ENCODE measurements at regions not wholly inside any gene's neighbourhood (a gene's known extent, or its start where the extent isn't known, plus 50 kb on each side); places are given as distances from the start of the nearest gene placed in this dataset.

DNA sequence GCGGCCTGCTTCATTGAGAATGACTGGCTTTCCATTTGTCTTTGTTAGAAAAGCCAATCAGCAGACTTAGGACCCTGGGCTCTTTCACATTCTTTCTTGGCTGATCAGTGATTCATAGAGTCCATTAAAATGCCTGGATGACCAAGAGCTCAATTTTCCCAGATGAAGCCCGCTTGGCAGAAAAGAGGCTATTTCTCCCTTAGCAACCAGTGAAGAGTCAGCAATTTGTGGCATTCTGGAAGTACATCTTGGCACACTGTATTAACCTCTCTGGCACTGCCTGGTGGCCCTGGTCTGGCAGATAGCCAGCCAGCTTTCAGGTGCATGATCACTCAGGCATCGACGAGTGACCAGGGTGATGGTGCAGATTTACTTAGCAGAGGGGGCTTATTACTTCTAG is 145.7 kb upstream of the PLAAT1 start:
- H2AK5ac ChIP-seq (ENCODE audit: low read length): no peak overlapping the region
- no peak overlapping the region for H2BK120ac ChIP-seq (ENCODE audit: insufficient read depth, low read length, poor library complexity)
- H3K4me2 ChIP-seq (ENCODE audit: low read length): no peak overlapping the region
- no peaks in the 10 kb centered on the region for H3K79me1 ChIP-seq (ENCODE audit: low read length)
- no peak overlapping the region for H3K27ac ChIP-seq (ENCODE audit: low read depth, low read length)
- H3K4ac ChIP-seq (ENCODE audit: low read depth, low read length): no peak overlapping the region
- no peak overlapping the region for H2BK5ac ChIP-seq (ENCODE audit: low read depth, low read length, poor library complexity)
- no peaks in the 10 kb centered on the region for H3K27me3 ChIP-seq (ENCODE audit: insufficient read depth, low read length)
- no peak overlapping the region for H2AFZ ChIP-seq (ENCODE audit: insufficient read depth, low read length, poor library complexity)
- no peak overlapping the region for H2BK12ac ChIP-seq (ENCODE audit: low read length)
- H4K91ac ChIP-seq (ENCODE audit: low read depth, low read length): no peak overlapping the region
- peaks cover 10 to 11% of the 10 kb centered on the region in 2 experiments for H3K4me1 ChIP-seq (ENCODE audit: control insufficient read depth in 1 of 2, insufficient read depth in 2 of 2, low read length in 2 of 2)
- no peaks in the 10 kb centered on the region for H3K79me2 ChIP-seq (ENCODE audit: control insufficient read depth, insufficient read depth, low read length, poor library complexity)
- H3K23ac ChIP-seq (ENCODE audit: low read length): no peak overlapping the region
- H3K9ac ChIP-seq (ENCODE audit: low read length): no peak overlapping the region
- H3K18ac ChIP-seq (ENCODE audit: low read length): no peak overlapping the region
- H4K12ac ChIP-seq (ENCODE audit: low read depth, low read length): no peak overlapping the region
- H3K36me3 ChIP-seq (ENCODE audit: control insufficient read depth in 1 of 2, insufficient read depth in 2 of 2, low read length in 2 of 2): no peaks in the 10 kb centered on the region
- no peak overlapping the region for H3K14ac ChIP-seq (ENCODE audit: low read length)
- WGBS (ENCODE audit: extremely low coverage, insufficient coverage, insufficient read length): no CpG with 5 or more reads among the region's 4 CpGs
- H4K8ac ChIP-seq (ENCODE audit: low read depth, low read length): no peak overlapping the region
- no peak for DNase-seq
- H3K9me3 ChIP-seq (ENCODE audit: insufficient read depth, low read depth, low read length): no peaks in the 10 kb centered on the region
- H3K4me3 ChIP-seq (ENCODE audit: low read depth, low read length): no peak overlapping the region

DNA sequence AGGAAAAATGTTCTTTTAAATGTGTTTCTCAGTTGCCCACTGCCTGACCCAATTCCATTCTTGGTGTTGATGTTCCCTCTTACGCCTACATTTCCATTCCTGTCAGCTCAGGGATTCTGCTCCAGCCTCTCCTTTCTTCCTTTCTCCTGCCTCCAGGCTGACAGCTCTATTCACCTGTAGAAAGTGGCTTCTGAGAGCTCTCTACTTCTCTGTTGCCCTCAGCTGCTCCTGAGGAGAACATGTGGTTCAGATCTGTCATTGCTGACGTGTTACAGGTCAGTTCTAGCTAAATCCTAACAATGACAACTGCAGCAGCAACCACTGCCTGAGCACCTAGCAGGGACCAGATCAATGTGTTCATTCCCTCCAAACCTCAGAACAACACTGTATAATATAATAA is 144.9 kb upstream of the PLAAT1 start:
- DNase-seq: no peak
- H2BK120ac ChIP-seq (ENCODE audit: insufficient read depth, low read length, poor library complexity): no peak overlapping the region
- H2AFZ ChIP-seq (ENCODE audit: insufficient read depth, low read length, poor library complexity): no peak overlapping the region
- no peak overlapping the region for H3K18ac ChIP-seq (ENCODE audit: low read length)
- no peak overlapping the region for H3K27ac ChIP-seq (ENCODE audit: low read depth, low read length)
- H2BK12ac ChIP-seq (ENCODE audit: low read length): no peak overlapping the region
- no peaks in the 10 kb centered on the region for H3K36me3 ChIP-seq (ENCODE audit: control insufficient read depth in 1 of 2, insufficient read depth in 2 of 2, low read length in 2 of 2)
- no peak overlapping the region for H4K12ac ChIP-seq (ENCODE audit: low read depth, low read length)
- H3K23ac ChIP-seq (ENCODE audit: low read length): no peak overlapping the region
- H4K91ac ChIP-seq (ENCODE audit: low read depth, low read length): no peak overlapping the region
- no peaks in the 10 kb centered on the region for H3K27me3 ChIP-seq (ENCODE audit: insufficient read depth, low read length)
- H3K9me3 ChIP-seq (ENCODE audit: insufficient read depth, low read depth, low read length): peaks cover under 1% of the 10 kb centered on the region
- no peak overlapping the region for H4K8ac ChIP-seq (ENCODE audit: low read depth, low read length)
- H2BK5ac ChIP-seq (ENCODE audit: low read depth, low read length, poor library complexity): no peak overlapping the region
- WGBS (ENCODE audit: extremely low coverage, insufficient coverage, insufficient read length): no CpG with 5 or more reads among the region's 2 CpGs
- H3K79me2 ChIP-seq (ENCODE audit: control insufficient read depth, insufficient read depth, low read length, poor library complexity): no peaks in the 10 kb centered on the region
- H3K4me3 ChIP-seq (ENCODE audit: low read depth, low read length): no peak overlapping the region
- H2AK5ac ChIP-seq (ENCODE audit: low read length): no peak overlapping the region
- H3K4me2 ChIP-seq (ENCODE audit: low read length): no peak overlapping the region
- H3K9ac ChIP-seq (ENCODE audit: low read length): no peak overlapping the region
- H3K79me1 ChIP-seq (ENCODE audit: low read length): no peaks in the 10 kb centered on the region
- no peak overlapping the region for H3K4ac ChIP-seq (ENCODE audit: low read depth, low read length)
- H3K4me1 ChIP-seq (ENCODE audit: control insufficient read depth in 1 of 2, insufficient read depth in 2 of 2, low read length in 2 of 2): peaks cover 10 to 11% of the 10 kb centered on the region in 2 experiments
- no peak overlapping the region for H3K14ac ChIP-seq (ENCODE audit: low read length)

DNA sequence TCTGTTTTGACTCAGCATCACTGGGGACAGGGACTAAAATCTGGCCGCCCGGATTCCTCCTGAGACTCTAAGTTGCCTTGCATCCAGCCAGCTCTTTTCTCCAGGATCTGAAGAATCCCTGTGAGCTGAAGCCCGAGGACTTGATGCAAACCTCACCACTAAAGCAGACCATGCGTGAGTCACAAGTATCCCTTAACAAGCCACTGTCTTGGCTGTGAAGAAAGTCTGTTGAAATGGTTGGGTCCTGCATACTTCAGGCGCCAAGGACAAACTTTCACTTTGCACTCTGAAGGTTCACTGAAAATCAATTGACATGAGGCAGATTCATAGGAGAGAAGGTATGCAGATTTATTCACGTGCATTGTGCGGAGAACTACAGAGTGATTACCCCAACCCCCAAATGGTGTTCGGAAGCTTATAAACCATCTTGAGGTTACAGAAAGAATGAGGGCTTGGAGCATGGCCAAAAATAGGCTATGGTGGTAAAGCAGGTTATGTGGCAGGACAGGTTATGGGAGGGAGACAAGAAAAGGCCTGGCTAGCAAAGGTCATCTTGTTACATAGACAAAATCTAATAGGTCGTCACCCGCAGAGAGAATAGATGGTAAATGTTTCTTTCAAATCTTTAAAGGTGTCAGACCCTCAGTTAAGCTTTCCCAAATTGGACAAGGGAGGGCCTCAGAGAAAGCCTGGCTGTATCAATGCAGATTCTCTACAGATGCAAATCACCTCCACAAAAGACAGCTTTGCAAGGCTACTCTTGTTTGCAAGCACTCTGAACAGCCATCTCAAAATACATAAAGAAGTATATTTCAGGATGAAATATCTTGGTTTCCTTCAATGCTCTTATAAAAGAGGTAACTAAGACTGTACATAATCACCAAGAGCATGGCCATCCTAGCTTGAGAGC is 126.3 kb upstream of the PLAAT1 start:
- Histone ChIP-seq H3K4me3 (ENCODE audit: low read depth, low read length) (no peak overlapping the region), H4K12ac (ENCODE audit: low read depth, low read length) (no peak overlapping the region), H4K91ac (ENCODE audit: low read depth, low read length) (no peak overlapping the region), H3K9me3 (ENCODE audit: insufficient read depth, low read depth, low read length) (no peaks in the 10 kb centered on the region), H3K23ac (ENCODE audit: low read length) (no peak overlapping the region), H2BK120ac (ENCODE audit: insufficient read depth, low read length, poor library complexity) (no peak overlapping the region), H3K27ac (ENCODE audit: low read depth, low read length) (no peak overlapping the region), H3K18ac (ENCODE audit: low read length) (no peak overlapping the region), H2BK12ac (ENCODE audit: low read length) (no peak overlapping the region), H2AFZ (ENCODE audit: insufficient read depth, low read length, poor library complexity) (no peak overlapping the region), H3K14ac (ENCODE audit: low read length) (no peak overlapping the region), H3K79me1 (ENCODE audit: low read length) (no peaks in the 10 kb centered on the region), H3K4me2 (ENCODE audit: low read length) (no peak overlapping the region), H3K27me3 (ENCODE audit: insufficient read depth, low read length) (no peaks in the 10 kb centered on the region), H3K4ac (ENCODE audit: low read depth, low read length) (no peak overlapping the region), H2BK5ac (ENCODE audit: low read depth, low read length, poor library complexity) (no peak overlapping the region), H3K36me3 (ENCODE audit: control insufficient read depth in 1 of 2, insufficient read depth in 2 of 2, low read length in 2 of 2) (no peaks in the 10 kb centered on the region), H3K9ac (ENCODE audit: low read length) (no peak overlapping the region), H3K4me1 (ENCODE audit: control insufficient read depth in 1 of 2, insufficient read depth in 2 of 2, low read length in 2 of 2) (no peaks in the 10 kb centered on the region), H3K79me2 (ENCODE audit: control insufficient read depth, insufficient read depth, low read length, poor library complexity) (no peaks in the 10 kb centered on the region), H2AK5ac (ENCODE audit: low read length) (no peak overlapping the region), H4K8ac (ENCODE audit: low read depth, low read length) (no peak overlapping the region)
- peak in 1 of 2 donors; percentile 8 for DNase-seq
- no CpG with 5 or more reads among the region's 10 CpGs for WGBS (ENCODE audit: extremely low coverage, insufficient coverage, insufficient read length)

DNA sequence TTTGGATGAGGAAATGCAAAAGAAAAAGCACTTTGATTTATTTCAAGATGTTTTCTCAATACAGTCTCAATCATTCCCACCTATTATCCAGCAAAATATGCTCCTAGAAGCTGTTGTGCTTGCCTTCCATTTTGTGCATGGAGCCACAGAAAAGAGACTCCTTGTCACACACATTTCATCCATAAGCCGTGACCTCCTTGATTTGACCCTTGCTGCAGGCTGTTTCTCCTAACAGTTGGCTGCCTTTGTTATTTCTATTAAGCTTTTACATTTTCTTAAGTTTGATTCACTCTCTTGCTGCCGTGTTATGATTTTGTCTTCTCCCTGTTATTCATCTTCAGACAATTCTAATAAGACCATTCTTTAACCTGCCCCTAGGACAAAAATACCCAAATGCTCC is 124.2 kb upstream of the PLAAT1 start:
- H3K9me3 ChIP-seq (ENCODE audit: insufficient read depth, low read depth, low read length): peaks cover 2% of the 10 kb centered on the region
- H2AFZ ChIP-seq (ENCODE audit: insufficient read depth, low read length, poor library complexity): no peak overlapping the region
- H4K8ac ChIP-seq (ENCODE audit: low read depth, low read length): no peak overlapping the region
- no peaks in the 10 kb centered on the region for H3K4me1 ChIP-seq (ENCODE audit: control insufficient read depth in 1 of 2, insufficient read depth in 2 of 2, low read length in 2 of 2)
- no peak overlapping the region for H3K14ac ChIP-seq (ENCODE audit: low read length)
- no peaks in the 10 kb centered on the region for H3K36me3 ChIP-seq (ENCODE audit: control insufficient read depth in 1 of 2, insufficient read depth in 2 of 2, low read length in 2 of 2)
- no peak overlapping the region for H2BK5ac ChIP-seq (ENCODE audit: low read depth, low read length, poor library complexity)
- H3K4ac ChIP-seq (ENCODE audit: low read depth, low read length): no peak overlapping the region
- no peaks in the 10 kb centered on the region for H3K79me1 ChIP-seq (ENCODE audit: low read length)
- no peak overlapping the region for H2BK12ac ChIP-seq (ENCODE audit: low read length)
- H3K9ac ChIP-seq (ENCODE audit: low read length): no peak overlapping the region
- no peak for DNase-seq
- no peak overlapping the region for H3K18ac ChIP-seq (ENCODE audit: low read length)
- no peak overlapping the region for H4K91ac ChIP-seq (ENCODE audit: low read depth, low read length)
- no peak overlapping the region for H2AK5ac ChIP-seq (ENCODE audit: low read length)
- no peak overlapping the region for H3K27ac ChIP-seq (ENCODE audit: low read depth, low read length)
- no peak overlapping the region for H3K4me3 ChIP-seq (ENCODE audit: low read depth, low read length)
- H3K27me3 ChIP-seq (ENCODE audit: insufficient read depth, low read length): no peaks in the 10 kb centered on the region
- H4K12ac ChIP-seq (ENCODE audit: low read depth, low read length): no peak overlapping the region
- H2BK120ac ChIP-seq (ENCODE audit: insufficient read depth, low read length, poor library complexity): no peak overlapping the region
- no CpG with 5 or more reads among the region's 2 CpGs for WGBS (ENCODE audit: extremely low coverage, insufficient coverage, insufficient read length)
- no peak overlapping the region for H3K23ac ChIP-seq (ENCODE audit: low read length)
- no peaks in the 10 kb centered on the region for H3K79me2 ChIP-seq (ENCODE audit: control insufficient read depth, insufficient read depth, low read length, poor library complexity)
- H3K4me2 ChIP-seq (ENCODE audit: low read length): no peak overlapping the region

Measured in trophoblast cell (in vitro differentiated cells and primary cell).